PC-9 (cell line): ENCODE measurements at regions not wholly inside any gene's neighbourhood (a gene's known extent, or its start where the extent isn't known, plus 50 kb on each side); places are given as distances from the start of the nearest gene placed in this dataset.

ENCODE experiments used
- BruUV-seq: library from RNA; stranded (reverse); fragments of 400-500 nt; replicated peaks from 2 replicates; lab custom pipeline; 2021; lab: Mats Ljungman, UMichigan
- CTCF ChIA-PET: fragments of 300-600 bp; sonication (Branson Sonifier 250); formaldehyde crosslinking; loops from one replicate; lab custom pipeline; 2022; ENCODE audit warnings: antibody characterized with exemption; lab: Charles Lee
- POLR2A ChIA-PET: fragments of 300-600 bp; sonication (Branson Sonifier 250); formaldehyde crosslinking; loops from one replicate; lab custom pipeline; 2022; ENCODE audit warnings: antibody characterized with exemption; ENCODE audit not compliant: unreplicated experiment; lab: Charles Lee
- DNase-seq, 2 experiments: peaks; one replicate each; pipeline versions ENCODE4 v3.0.0 to v3.0.0-alpha.2; 2015 to 2022; ENCODE audit warnings: mixed read lengths in 1 of 2
- H2AFZ ChIP-seq: fragments of 200-600 bp; sonication (generic); 2 replicates; pipeline ENCODE4 v1.8.1; 2017; ENCODE audit warnings: antibody characterized with exemption
- H3F3A ChIP-seq: fragments of 200-600 bp; sonication (generic); 2 replicates; pipeline ENCODE4 v1.8.1; 2017; ENCODE audit warnings: antibody characterized with exemption, mild to moderate bottlenecking, low read depth; ENCODE audit not compliant: insufficient read depth
- H3K27ac ChIP-seq: fragments of 200-600 bp; sonication (generic); 2 replicates; pipeline ENCODE4 v1.6.1; 2016; ENCODE audit warnings: mixed run types
- H3K27me3 ChIP-seq: fragments of 200-600 bp; sonication (generic); 2 replicates; pipeline ENCODE4 v1.6.1; 2016; ENCODE audit warnings: low read depth, mixed run types; ENCODE audit not compliant: insufficient read depth
- H3K36me3 ChIP-seq: fragments of 200-600 bp; sonication (generic); 2 replicates; pipeline ENCODE4 v1.6.1; 2016; ENCODE audit warnings: low read depth, mixed run types
- H3K4me1 ChIP-seq: fragments of 200-600 bp; sonication (generic); replicated peaks from 2 replicates; pipeline ENCODE4 v1.6.1; 2016; ENCODE audit warnings: mixed run types; ENCODE audit not compliant: insufficient read depth
- H3K4me2 ChIP-seq: fragments of 200-600 bp; sonication (generic); 2 replicates; pipeline ENCODE4 v1.6.1; 2017; ENCODE audit warnings: mixed run types
- H3K4me3 ChIP-seq: fragments of 200-600 bp; sonication (generic); 2 replicates; pipeline ENCODE4 v1.6.1; 2016; ENCODE audit warnings: mixed run types
- H3K79me2 ChIP-seq: fragments of 200-600 bp; sonication (generic); 2 replicates; pipeline ENCODE4 v1.6.1; 2017; ENCODE audit warnings: low read depth, mixed run types
- H3K9me2 ChIP-seq: fragments of 200-600 bp; sonication (generic); 2 replicates; pipeline ENCODE4 v1.8.1; 2017; ENCODE audit warnings: mild to moderate bottlenecking; ENCODE audit not compliant: insufficient read depth
- H3K9me3 ChIP-seq: fragments of 200-600 bp; sonication (generic); 2 replicates; pipeline ENCODE4 v1.8.1; 2016; ENCODE audit warnings: low read depth; ENCODE audit not compliant: insufficient read depth
- H4K20me1 ChIP-seq: fragments of 200-600 bp; sonication (generic); 2 replicates; pipeline ENCODE4 v1.8.1; 2017; ENCODE audit not compliant: insufficient read depth
- EZH2 ChIP-seq: fragments of 200-600 bp; sonication (generic); IDR thresholded peaks from 2 replicates; pipeline ENCODE4 v1.8.0; 2017; ENCODE audit warnings: antibody characterized with exemption, low read depth
- intact Hi-C: fragments of 100-400 bp; cut with micrococcal nuclease; formaldehyde crosslinking; loops from one replicate; pipeline ENCODE4 v1.10.0; 2022; ENCODE audit not compliant: unreplicated experiment
- TF ChIP-seq, protein P1 (sequence below): fragments of 200-600 bp; sonication (generic); conservative IDR thresholded peaks from 2 replicates; pipeline ENCODE4 v1.6.1; 2017; ENCODE audit warnings: mixed run types, antibody characterized with exemption, mild to moderate bottlenecking, moderate library complexity

DNA sequence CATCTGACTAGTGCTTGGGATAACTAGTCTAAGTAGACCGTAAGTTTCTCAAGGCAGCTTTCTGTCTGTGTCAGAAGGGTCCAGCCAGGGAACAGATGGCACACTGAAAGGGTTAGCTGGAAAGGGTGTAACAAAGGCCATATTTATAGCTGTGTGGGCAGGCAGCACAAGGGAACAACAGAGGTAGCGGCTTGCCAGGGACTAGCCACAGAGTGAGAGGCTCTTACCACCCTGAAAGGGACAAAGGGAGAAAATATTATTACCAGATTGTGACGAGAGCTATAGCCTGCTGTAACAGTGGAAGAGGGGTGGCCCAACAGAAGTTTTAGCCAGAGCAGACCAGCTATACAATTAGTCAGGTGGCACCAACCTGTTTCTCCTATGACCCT, 129.4 kb downstream of the CCDC34 start:
- TF ChIP-seq, protein P1, sequence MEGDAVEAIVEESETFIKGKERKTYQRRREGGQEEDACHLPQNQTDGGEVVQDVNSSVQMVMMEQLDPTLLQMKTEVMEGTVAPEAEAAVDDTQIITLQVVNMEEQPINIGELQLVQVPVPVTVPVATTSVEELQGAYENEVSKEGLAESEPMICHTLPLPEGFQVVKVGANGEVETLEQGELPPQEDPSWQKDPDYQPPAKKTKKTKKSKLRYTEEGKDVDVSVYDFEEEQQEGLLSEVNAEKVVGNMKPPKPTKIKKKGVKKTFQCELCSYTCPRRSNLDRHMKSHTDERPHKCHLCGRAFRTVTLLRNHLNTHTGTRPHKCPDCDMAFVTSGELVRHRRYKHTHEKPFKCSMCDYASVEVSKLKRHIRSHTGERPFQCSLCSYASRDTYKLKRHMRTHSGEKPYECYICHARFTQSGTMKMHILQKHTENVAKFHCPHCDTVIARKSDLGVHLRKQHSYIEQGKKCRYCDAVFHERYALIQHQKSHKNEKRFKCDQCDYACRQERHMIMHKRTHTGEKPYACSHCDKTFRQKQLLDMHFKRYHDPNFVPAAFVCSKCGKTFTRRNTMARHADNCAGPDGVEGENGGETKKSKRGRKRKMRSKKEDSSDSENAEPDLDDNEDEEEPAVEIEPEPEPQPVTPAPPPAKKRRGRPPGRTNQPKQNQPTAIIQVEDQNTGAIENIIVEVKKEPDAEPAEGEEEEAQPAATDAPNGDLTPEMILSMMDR, result no peak
- no peak for TF ChIP-seq EZH2
- Histone ChIP-seq H3K4me3 (no peak overlapping the region), H3K79me2 (no peaks in the 10 kb centered on the region), H3K36me3 (no peaks in the 10 kb centered on the region), H3K9me2 (no peaks in the 10 kb centered on the region), H3K27me3 (no peaks in the 10 kb centered on the region), H3K9me3 (no peaks in the 10 kb centered on the region), H3K4me1 (no peaks in the 10 kb centered on the region), H3K4me2 (no peak overlapping the region), H3K27ac (no peak overlapping the region), H4K20me1 (no peaks in the 10 kb centered on the region), H3F3A (no peaks in the 10 kb centered on the region), H2AFZ (no peak overlapping the region)
- DNase-seq, result no peak
- ChIA-PET CTCF (interaction anchor here (0.6 kb wide), 1 partner anchor 1259 kb away, joined by 4 read pairs; no protein-coding TSS in a partner anchor), POLR2A (interaction anchor here (0.5 to 0.7 kb wide), 3 partner anchors 17 to 123 kb away, joined by 3 to 6 read pairs (median 3); no protein-coding TSS in a partner anchor)
- intact Hi-C loops, result no loop called here
- BruUV-seq, result no TSS peak

DNA sequence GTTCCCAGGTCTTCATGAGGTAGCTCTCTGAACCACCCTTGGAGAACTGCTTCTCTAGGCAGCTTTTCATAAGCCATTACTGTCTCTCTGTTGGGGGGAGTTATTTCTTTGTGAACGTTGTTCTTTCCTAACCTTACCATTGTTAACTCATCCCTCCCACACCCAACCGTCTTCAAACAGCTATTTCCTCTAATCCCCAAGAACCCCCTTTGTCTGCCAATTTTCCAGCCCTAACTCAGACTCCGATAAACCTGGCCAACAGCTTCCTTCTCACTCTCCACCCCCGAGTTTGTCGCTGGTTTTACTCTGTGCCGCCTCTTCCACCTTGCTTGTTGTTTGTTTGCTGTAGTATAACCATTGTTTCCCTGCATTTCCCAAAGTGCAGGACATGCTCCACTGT, 131.5 kb downstream of the CCDC34 start:
- H3K79me2 ChIP-seq, result no peaks in the 10 kb centered on the region
- DNase-seq, result no peak
- intact Hi-C loops, result no loop called here
- ChIA-PET CTCF (no interaction called here), POLR2A (interaction anchor here (0.5 kb wide), 1 partner anchor 241 kb away, joined by 22 read pairs; the partner anchor contains the start of gene LGR4)
- H3K9me3 ChIP-seq, result no peaks in the 10 kb centered on the region
- H3K4me2 ChIP-seq, result no peak overlapping the region
- H3K27ac ChIP-seq, result no peak overlapping the region
- H3F3A ChIP-seq, result no peaks in the 10 kb centered on the region
- no peak overlapping the region for H2AFZ ChIP-seq
- H3K9me2 ChIP-seq, result no peaks in the 10 kb centered on the region
- H3K4me3 ChIP-seq, result no peak overlapping the region
- no peaks in the 10 kb centered on the region for H3K27me3 ChIP-seq
- no peak for TF ChIP-seq EZH2
- TF ChIP-seq, protein P1, result no peak
- no peaks in the 10 kb centered on the region for H3K36me3 ChIP-seq
- H3K4me1 ChIP-seq, result no peaks in the 10 kb centered on the region
- no peaks in the 10 kb centered on the region for H4K20me1 ChIP-seq
- no TSS peak for BruUV-seq

DNA sequence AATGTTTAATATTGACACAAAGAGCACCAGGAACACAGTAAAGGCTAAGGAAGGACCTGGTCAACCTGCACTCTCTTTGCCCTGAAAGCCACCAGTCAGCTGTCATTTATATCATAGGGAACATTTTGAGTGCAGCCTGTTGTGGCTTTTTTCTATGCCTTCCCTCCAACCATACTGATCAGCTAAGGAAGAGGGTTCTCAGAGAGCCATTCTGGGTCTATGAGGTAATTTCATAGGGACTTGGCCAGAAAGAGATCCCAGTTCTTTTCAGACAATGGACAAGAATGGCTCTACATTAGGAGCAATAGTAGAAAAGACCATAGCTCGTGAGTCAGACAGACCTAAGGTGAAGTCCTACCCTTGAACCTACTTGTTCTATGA, 132.8 kb downstream of the CCDC34 start:
- H3K36me3 ChIP-seq, result no peaks in the 10 kb centered on the region
- intact Hi-C loops, result no loop called here
- no peak overlapping the region for H3K4me2 ChIP-seq
- no peaks in the 10 kb centered on the region for H3K9me3 ChIP-seq
- POLR2A ChIA-PET, result interaction anchor here (0.6 kb wide), 1 partner anchor 13 kb away, joined by 7 read pairs; no protein-coding TSS in a partner anchor
- no peak for DNase-seq
- CTCF ChIA-PET, result no interaction called here
- no peaks in the 10 kb centered on the region for H3K9me2 ChIP-seq
- no peaks in the 10 kb centered on the region for H3F3A ChIP-seq
- no peaks in the 10 kb centered on the region for H4K20me1 ChIP-seq
- H3K4me1 ChIP-seq, result no peaks in the 10 kb centered on the region
- no peaks in the 10 kb centered on the region for H3K79me2 ChIP-seq
- no peaks in the 10 kb centered on the region for H3K27me3 ChIP-seq
- H3K4me3 ChIP-seq, result no peak overlapping the region
- TF ChIP-seq EZH2, result no peak
- TF ChIP-seq, protein P1, result no peak
- H3K27ac ChIP-seq, result no peak overlapping the region
- BruUV-seq, result no TSS peak
- no peak overlapping the region for H2AFZ ChIP-seq
